Ascending aorta (tissue), 2 donors: ENCODE measurements at regions not wholly inside any gene's neighbourhood (a gene's known extent, or its start where the extent isn't known, plus 50 kb on each side); places are given as distances from the start of the nearest gene placed in this dataset.

Experiments used
- DNase-seq, 2 donors: peaks; one replicate each; pipeline ENCODE4 v3.0.0-alpha.2; 2019; ENCODE audit warnings: low spot score in 2 of 2
- H3K27ac ChIP-seq, 2 donors: fragments of 200-600 bp; sonication (generic); one replicate each; pipeline ENCODE4 v1.5.1; 2016 to 2017; ENCODE audit warnings: mild to moderate bottlenecking in 1 of 2
- H3K27me3 ChIP-seq: fragments of 200-600 bp; sonication (generic); one replicate; pipeline ENCODE4 v1.5.1; 2017
- H3K36me3 ChIP-seq, 2 donors: fragments of 200-600 bp; sonication (generic); one replicate each; pipeline ENCODE4 v1.5.1; 2016
- H3K4me1 ChIP-seq, 2 donors: fragments of 200-600 bp; sonication (generic); one replicate each; pipeline ENCODE4 v1.5.1; 2016 to 2017; ENCODE audit warnings: mild to moderate bottlenecking in 1 of 2
- H3K4me3 ChIP-seq, 2 donors: fragments of 200-600 bp; sonication (generic); one replicate each; pipeline ENCODE4 v1.5.1; 2016 to 2017; ENCODE audit warnings: mild to moderate bottlenecking in 1 of 2
- H3K9me3 ChIP-seq, 2 donors: fragments of 200-600 bp; sonication (generic); one replicate each; pipeline ENCODE4 v1.5.1; 2016
- CTCF ChIP-seq, 3 experiments: fragments of 200-600 bp in 2 of 3; fragments of 450-650 bp in 1 of 3; sonication (generic) in 2 of 3; IDR thresholded peaks; one replicate each; pipeline ENCODE4 v1.5.1; 2016 to 2019; ENCODE audit warnings: antibody characterized with exemption in 3 of 3, mild to moderate bottlenecking in 1 of 3, moderate library complexity in 1 of 3
- intact Hi-C: fragments of 100-400 bp; cut with DNase I; formaldehyde crosslinking; loops from one replicate; pipeline ENCODE4 v1.15.1; 2023

- no peak for DNase-seq
- Histone ChIP-seq H3K27ac (no peak overlapping the region), H3K9me3 (no peaks in the 10 kb centered on the region), H3K27me3 (no peaks in the 10 kb centered on the region), H3K36me3 (no peaks in the 10 kb centered on the region), H3K4me3 (no peak overlapping the region), H3K4me1 (no peaks in the 10 kb centered on the region)
- intact Hi-C loops = no loop called here
- no peak for TF ChIP-seq CTCF (IDR thresholded peaks at IDR 0.05)
These were observed 94.1 kb upstream of the CREB5 start for GRCh38 chr7:28318101-28318762.

GRCh38 chr7:28323833-28324232 is 88.5 kb upstream of the CREB5 start:
- no peak for TF ChIP-seq CTCF (IDR thresholded peaks at IDR 0.05)
- DNase-seq = no peak
- intact Hi-C loops = no loop called here
- Histone ChIP-seq H3K9me3 (no peaks in the 10 kb centered on the region), H3K4me1 (no peaks in the 10 kb centered on the region), H3K27me3 (no peaks in the 10 kb centered on the region), H3K36me3 (no peaks in the 10 kb centered on the region), H3K27ac (no peak overlapping the region), H3K4me3 (no peak overlapping the region)

GRCh38 chr7:28328146-28328545 is 84.2 kb upstream of the CREB5 start:
- H3K4me1 ChIP-seq = no peaks in the 10 kb centered on the region
- DNase-seq = no peak
- H3K4me3 ChIP-seq = no peak overlapping the region
- H3K27me3 ChIP-seq = no peaks in the 10 kb centered on the region
- no peak overlapping the region for H3K27ac ChIP-seq
- intact Hi-C loops = no loop called here
- no peak for TF ChIP-seq CTCF (IDR thresholded peaks at IDR 0.05)
- H3K9me3 ChIP-seq = no peaks in the 10 kb centered on the region
- H3K36me3 ChIP-seq = no peaks in the 10 kb centered on the region

GRCh38 chr7:28328822-28329660 is 83.3 kb upstream of the CREB5 start:
- H3K36me3 ChIP-seq = no peaks in the 10 kb centered on the region
- H3K9me3 ChIP-seq = no peaks in the 10 kb centered on the region
- H3K4me3 ChIP-seq = no peak overlapping the region
- no peak overlapping the region for H3K27ac ChIP-seq
- no peak for TF ChIP-seq CTCF (IDR thresholded peaks at IDR 0.05)
- no peaks in the 10 kb centered on the region for H3K4me1 ChIP-seq
- H3K27me3 ChIP-seq = no peaks in the 10 kb centered on the region
- intact Hi-C loops = no loop called here
- DNase-seq = no peak

- intact Hi-C loops = no loop called here
- TF ChIP-seq CTCF (IDR thresholded peaks at IDR 0.05) = no peak
- H3K27ac ChIP-seq = no peak overlapping the region
- H3K4me3 ChIP-seq = no peak overlapping the region
- DNase-seq = no peak
- no peaks in the 10 kb centered on the region for H3K36me3 ChIP-seq
- H3K4me1 ChIP-seq = no peaks in the 10 kb centered on the region
- H3K27me3 ChIP-seq = no peaks in the 10 kb centered on the region
- no peaks in the 10 kb centered on the region for H3K9me3 ChIP-seq
These were observed 82.5 kb upstream of the CREB5 start for GRCh38 chr7:28329661-28330363.
